ENCODE measurements at regions not wholly inside any gene's neighbourhood (a gene's known extent, or its start where the extent isn't known, plus 50 kb on each side); places are given as distances from the start of the nearest gene placed in this dataset.

DNA sequence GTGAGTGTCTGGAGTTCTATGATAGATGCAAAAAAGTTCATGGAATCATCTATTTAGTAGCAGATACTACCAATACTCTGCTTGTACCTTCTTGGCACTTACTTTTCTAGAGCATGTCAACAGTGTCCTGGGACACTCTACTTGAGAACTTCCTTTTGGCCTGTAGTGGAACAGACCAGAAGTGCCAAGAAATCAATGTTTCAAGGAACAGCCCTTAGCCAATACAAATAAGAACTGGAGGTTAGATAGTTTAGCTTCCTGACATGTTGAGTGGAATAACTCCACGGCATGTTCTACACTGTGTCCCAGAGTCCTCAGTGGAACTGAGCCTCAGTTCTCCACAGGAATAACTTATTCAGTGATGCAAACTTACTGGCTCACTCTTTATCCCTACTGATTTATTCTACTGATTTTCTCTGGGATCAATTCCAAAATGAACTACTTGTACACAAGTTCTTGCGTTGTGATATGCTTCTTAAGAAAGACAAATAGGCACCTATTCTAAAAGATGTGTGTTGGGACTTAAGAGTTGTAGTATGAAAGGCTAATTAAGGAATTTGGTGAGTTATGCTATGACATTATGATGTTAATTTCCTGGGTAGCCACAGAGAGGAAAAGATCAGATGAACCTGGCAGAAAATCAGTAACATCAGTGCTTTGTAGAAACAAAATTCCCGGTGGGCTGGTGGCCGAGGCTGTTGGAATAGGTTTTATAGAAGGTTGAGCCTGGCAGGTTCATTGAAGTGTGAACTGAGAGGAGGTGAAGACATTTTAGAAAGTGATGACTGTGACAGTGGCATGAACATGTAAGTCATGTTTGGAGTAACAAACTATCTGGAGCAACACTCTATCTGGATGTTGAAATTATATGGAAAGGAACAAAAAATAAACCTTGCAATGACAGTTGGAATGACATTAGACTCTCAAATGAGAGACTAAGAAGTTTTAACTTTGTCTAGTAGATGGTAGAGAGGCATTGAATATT is 101.8 kb upstream of the RBMS3 start:
- TF ChIP-seq, protein P1, sequence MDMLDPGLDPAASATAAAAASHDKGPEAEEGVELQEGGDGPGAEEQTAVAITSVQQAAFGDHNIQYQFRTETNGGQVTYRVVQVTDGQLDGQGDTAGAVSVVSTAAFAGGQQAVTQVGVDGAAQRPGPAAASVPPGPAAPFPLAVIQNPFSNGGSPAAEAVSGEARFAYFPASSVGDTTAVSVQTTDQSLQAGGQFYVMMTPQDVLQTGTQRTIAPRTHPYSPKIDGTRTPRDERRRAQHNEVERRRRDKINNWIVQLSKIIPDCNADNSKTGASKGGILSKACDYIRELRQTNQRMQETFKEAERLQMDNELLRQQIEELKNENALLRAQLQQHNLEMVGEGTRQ (IDR thresholded peaks at IDR 0.05; ENCODE audit: low read length) = no peak
- no peak for TF ChIP-seq TAF1 (IDR thresholded peaks at IDR 0.05; ENCODE audit: low read depth, low read length)

Measured in H1 (cell line).